WERI-Rb-1 (cell line): ENCODE measurements at regions not wholly inside any gene's neighbourhood (a gene's known extent, or its start where the extent isn't known, plus 50 kb on each side); places are given as distances from the start of the nearest gene placed in this dataset.
A peak's percentile ranks its signal among the peaks of the same experiment; 100 is the strongest.

ENCODE experiments used
- DNase-seq: peaks from one replicate; pipeline ENCODE4 v3.0.0-alpha.2; 2020
- H3K27ac ChIP-seq: fragments of 250-450 bp; sonication (Bioruptor Pico); 2 replicates; pipeline ENCODE4 v1.5.1; 2020; ENCODE audit warnings: mild to moderate bottlenecking, moderate library complexity
- H3K27me3 ChIP-seq: fragments of 250-450 bp; sonication (Bioruptor Pico); 2 replicates; pipeline ENCODE4 v1.5.1; 2021; ENCODE audit warnings: mild to moderate bottlenecking, low read depth, moderate library complexity; ENCODE audit not compliant: insufficient read depth, severe bottlenecking
- H3K36me3 ChIP-seq: fragments of 250-450 bp; sonication (Bioruptor Pico); 2 replicates; pipeline ENCODE4 v1.5.1; 2020; ENCODE audit warnings: mild to moderate bottlenecking, moderate library complexity
- H3K4me3 ChIP-seq: 2 replicates; pipeline ENCODE4 v1.5.1; 2011; ENCODE audit warnings: low read depth, mild to moderate bottlenecking, control low read depth, low read length
- H3K9me3 ChIP-seq: fragments of 250-450 bp; sonication (Bioruptor Pico); 2 replicates; pipeline ENCODE4 v1.5.1; 2021; ENCODE audit warnings: mild to moderate bottlenecking, moderate library complexity; ENCODE audit not compliant: severe bottlenecking
- CTCF ChIP-seq: IDR thresholded peaks from 2 replicates; pipeline ENCODE4 v1.5.1; 2011; ENCODE audit warnings: low read depth, mild to moderate bottlenecking, control low read depth, inconsistent platforms, low read length

- Histone ChIP-seq H3K4me3 (no peak overlapping the region), H3K36me3 (no peaks in the 10 kb centered on the region), H3K27me3 (no peaks in the 10 kb centered on the region), H3K9me3 (no peaks in the 10 kb centered on the region), H3K27ac (no peak overlapping the region)
- no peak for TF ChIP-seq CTCF
- no peak for DNase-seq
Observed at GRCh38 chr13:39225860-39226259, 187.6 kb downstream of the NHLRC3 start.

- TF ChIP-seq CTCF, result no peak
- Histone ChIP-seq H3K9me3 (no peaks in the 10 kb centered on the region), H3K27me3 (no peaks in the 10 kb centered on the region), H3K27ac (no peak overlapping the region), H3K36me3 (no peaks in the 10 kb centered on the region), H3K4me3 (no peak overlapping the region)
- no peak for DNase-seq
Observed at GRCh38 chr13:39226359-39226758, 188.1 kb downstream of the NHLRC3 start.

GRCh38 chr13:39232401-39232980 lies 194.2 kb downstream of the NHLRC3 start:
- Histone ChIP-seq H3K9me3 (no peaks in the 10 kb centered on the region), H3K27me3 (no peaks in the 10 kb centered on the region), H3K27ac (peak overlapping the region; percentile 48), H3K4me3 (no peak overlapping the region), H3K36me3 (no peaks in the 10 kb centered on the region)
- peak; percentile 65 for DNase-seq
- no peak for TF ChIP-seq CTCF

- Histone ChIP-seq H3K4me3 (no peak overlapping the region), H3K27me3 (no peaks in the 10 kb centered on the region), H3K36me3 (no peaks in the 10 kb centered on the region), H3K27ac (peak overlapping the region; percentile 48), H3K9me3 (no peaks in the 10 kb centered on the region)
- no peak for DNase-seq
- TF ChIP-seq CTCF, result no peak
Observed at GRCh38 chr13:39232999-39233398, 194.7 kb downstream of the NHLRC3 start.

GRCh38 chr13:39233519-39233918 lies 195.3 kb downstream of the NHLRC3 start:
- no peak for TF ChIP-seq CTCF
- no peaks in the 10 kb centered on the region for H3K27me3 ChIP-seq
- H3K27ac ChIP-seq, result no peak overlapping the region
- H3K36me3 ChIP-seq, result no peaks in the 10 kb centered on the region
- H3K4me3 ChIP-seq, result no peak overlapping the region
- H3K9me3 ChIP-seq, result no peaks in the 10 kb centered on the region
- DNase-seq, result no peak

- no peak overlapping the region for H3K4me3 ChIP-seq
- no peaks in the 10 kb centered on the region for H3K36me3 ChIP-seq
- no peak overlapping the region for H3K27ac ChIP-seq
- no peak for TF ChIP-seq CTCF
- H3K27me3 ChIP-seq, result no peaks in the 10 kb centered on the region
- no peaks in the 10 kb centered on the region for H3K9me3 ChIP-seq
- no peak for DNase-seq
Observed at GRCh38 chr13:39244561-39245230, 206.4 kb downstream of the NHLRC3 start.
